Activated CD4-positive, alpha-beta T cell treated with anti-CD3 and anti-CD28 coated beads, Interleukin-2, Interleukin-4, amounts not matched to agents 100 ng/mL and 50 ng/mL, durations not matched to agents 16 hours and 8 hours (primary cell): ENCODE measurements at regions not wholly inside any gene's neighbourhood (a gene's known extent, or its start where the extent isn't known, plus 50 kb on each side); places are given as distances from the start of the nearest gene placed in this dataset.
"Not testable (repeated sequence)": the region's sequence is repeated elsewhere in the genome, so short reads cannot be mapped to it uniquely, and the experiment has no call there.

Source experiments
- DNase-seq: peaks from one replicate; pipeline ENCODE4 v3.0.0-alpha.2; 2020; ENCODE audit warnings: low spot score

GRCh38 chr1:83511146-83511726, 487.7 kb downstream of the TTLL7 start:
- DNase-seq: no peak

- DNase-seq: no peak
These were observed 489.6 kb downstream of the TTLL7 start for GRCh38 chr1:83509301-83509781.

DNA sequence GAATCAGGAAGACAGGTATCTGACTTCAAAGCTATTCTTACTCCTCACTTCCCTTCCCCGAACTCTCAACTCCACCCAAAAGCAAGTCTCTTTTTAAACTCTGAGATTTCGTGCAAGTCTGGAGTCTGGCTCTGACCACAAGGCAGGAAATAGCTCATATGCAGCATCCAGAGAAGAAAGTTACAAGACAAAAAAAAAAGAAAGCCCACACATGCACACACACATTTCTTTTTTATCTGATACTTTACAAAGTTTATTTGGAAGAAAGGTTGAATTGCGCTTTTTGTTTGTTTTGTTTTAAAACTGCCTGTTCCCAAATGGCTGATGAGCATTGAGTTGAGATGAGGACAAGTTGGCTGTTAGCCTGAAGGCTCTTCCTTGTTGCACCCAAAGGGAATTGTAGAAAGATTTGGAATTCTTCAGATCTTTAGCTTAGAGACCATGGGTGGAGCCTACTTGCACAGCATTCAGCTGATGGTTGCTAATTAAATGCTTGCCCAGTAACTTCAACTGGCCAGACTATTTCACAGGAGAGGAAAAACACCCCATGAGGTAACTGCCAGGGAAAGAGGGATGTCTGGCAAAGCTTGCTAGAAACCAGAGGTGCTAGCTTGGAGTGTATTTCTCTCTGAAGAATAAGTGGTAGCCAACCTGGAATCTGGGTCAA, 490.3 kb downstream of the TTLL7 start:
- peak; percentile 79 for DNase-seq

GRCh38 chr1:83505148-83505547, 493.8 kb downstream of the TTLL7 start:
- no peak for DNase-seq

DNA sequence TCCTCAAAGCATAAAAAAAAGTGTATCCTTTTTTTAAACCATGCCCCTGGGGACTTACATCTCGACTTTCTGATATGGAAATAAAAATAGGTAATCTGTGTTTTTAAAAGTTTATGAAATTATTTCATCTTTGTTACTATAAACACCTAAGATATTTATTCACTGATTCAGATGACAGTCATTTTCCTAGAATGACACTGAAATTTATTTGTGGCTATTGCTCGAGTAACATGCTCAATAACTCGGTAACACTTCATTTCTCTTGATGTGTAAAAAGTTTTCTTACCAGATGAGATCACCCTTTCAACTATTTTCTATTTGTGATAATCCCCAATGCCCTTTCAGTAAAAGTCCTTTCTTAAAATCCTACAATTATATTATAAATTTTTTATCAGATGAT, 495.8 kb downstream of the TTLL7 start:
- DNase-seq: no peak

GRCh38 chr1:83500987-83501591, 497.8 kb downstream of the TTLL7 start:
- peak; percentile 47 for DNase-seq

DNA sequence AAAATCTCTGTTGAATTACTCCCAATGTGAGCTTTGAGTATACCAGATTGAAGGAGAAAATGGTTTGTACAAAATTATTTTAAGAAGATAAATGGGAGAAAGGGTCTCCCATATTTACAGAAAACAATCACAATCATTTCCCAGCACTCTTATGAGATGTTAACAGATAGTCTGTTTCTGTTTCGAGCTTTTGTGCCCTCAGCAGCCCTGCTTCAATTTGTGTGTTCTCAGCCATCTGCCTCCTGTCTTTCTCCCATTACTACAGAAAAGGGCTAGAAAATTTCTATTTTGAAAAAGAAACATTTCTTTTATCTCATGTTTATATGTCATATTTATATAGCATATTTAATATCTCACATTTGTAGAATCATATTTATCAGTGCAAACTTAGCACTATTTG, 498.4 kb downstream of the TTLL7 start:
- no peak for DNase-seq

DNA sequence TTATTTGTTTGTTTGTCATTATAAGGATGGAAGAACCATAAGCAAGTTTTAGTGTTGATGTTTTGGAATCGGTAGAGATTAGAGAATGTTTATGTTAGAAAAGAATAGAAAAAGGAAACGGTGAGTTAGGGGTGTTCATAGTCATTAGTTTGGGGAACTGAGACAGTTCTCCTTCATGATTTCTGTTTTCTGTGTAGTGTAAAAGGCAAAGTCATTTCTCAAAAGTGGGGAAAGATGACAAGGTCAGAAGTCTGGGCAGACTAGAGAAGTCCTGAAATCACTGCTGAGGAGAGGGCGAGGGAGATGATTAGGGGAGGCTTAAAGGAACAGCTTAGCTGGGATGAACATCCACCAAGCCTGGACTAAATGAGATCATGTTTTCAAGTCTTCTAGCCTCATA, 498.9 kb downstream of the TTLL7 start:
- DNase-seq: no peak

DNA sequence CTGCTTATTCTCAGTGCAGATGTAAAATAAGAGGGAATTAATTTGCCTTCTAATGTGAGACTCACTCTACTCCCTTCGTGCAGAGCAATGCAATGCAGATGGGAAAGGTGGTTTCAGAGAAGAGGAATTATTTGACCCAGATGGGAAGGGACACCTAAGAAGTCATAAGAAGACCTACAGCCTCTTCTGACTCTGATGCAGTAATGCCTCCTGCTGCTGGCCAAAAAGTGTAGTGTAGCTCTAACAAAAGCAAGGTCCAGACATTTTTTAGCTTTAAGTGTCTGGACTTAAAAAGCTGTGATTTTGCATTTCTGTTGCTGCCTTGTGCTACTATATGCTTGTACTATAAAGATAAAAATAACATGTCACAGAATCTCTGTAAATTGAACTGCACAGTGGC, 501.4 kb downstream of the TTLL7 start:
- no peak for DNase-seq

- DNase-seq: no peak
These were observed 503.4 kb downstream of the TTLL7 start for GRCh38 chr1:83495560-83495959.

DNA sequence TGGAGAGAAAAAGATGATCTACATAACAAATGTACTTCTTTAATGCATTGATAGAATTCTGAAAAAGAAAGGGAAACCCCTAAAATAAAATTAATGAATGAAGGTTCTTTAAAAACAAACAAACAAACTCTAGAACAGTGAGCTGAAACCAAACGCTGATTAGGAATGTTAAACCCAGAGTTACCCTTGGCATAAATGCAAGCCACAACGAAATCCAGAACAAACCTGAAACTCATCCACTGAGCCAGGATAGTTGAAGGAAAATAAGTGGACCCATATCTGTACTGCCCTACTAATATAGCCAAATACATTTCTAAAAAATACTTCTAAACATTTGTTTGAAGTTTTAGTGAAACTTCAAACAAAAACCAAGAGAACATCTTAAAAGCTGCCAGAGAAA, 505.3 kb downstream of the TTLL7 start:
- no peak for DNase-seq

GRCh38 chr1:83491930-83492329, 507.0 kb downstream of the TTLL7 start:
- DNase-seq: no peak

DNA sequence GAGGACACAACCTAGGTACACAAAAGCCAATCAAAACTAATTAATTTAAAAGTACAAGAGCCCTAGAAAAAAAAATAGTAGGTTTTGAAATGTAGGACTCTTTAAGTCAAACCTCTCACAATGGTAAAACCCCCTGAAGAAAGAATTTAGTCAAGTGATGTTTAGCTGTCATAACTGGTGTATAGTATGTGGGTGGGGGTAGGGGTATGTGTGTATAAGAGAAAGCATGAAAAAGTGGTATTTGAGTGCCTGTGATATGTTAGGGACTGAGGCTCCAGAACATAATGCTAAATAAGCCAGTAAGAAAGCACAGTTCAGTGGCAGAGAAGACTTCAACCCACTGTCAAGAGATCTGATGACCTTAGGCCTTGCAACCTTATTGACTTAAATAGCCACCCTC, 507.9 kb downstream of the TTLL7 start:
- DNase-seq: no peak

- DNase-seq: peak; percentile 50
These were observed 510.8 kb downstream of the TTLL7 start for GRCh38 chr1:83488105-83488504.

- not testable (repeated sequence) for DNase-seq
These were observed 511.5 kb downstream of the TTLL7 start for GRCh38 chr1:83487460-83487859.

GRCh38 chr1:83485314-83486019, 513.5 kb downstream of the TTLL7 start:
- DNase-seq: not testable (repeated sequence)

- not testable (repeated sequence) for DNase-seq
These were observed 517.6 kb downstream of the TTLL7 start for GRCh38 chr1:83481284-83481683.

GRCh38 chr1:83479591-83480239, 519.2 kb downstream of the TTLL7 start:
- not testable (repeated sequence) for DNase-seq

DNA sequence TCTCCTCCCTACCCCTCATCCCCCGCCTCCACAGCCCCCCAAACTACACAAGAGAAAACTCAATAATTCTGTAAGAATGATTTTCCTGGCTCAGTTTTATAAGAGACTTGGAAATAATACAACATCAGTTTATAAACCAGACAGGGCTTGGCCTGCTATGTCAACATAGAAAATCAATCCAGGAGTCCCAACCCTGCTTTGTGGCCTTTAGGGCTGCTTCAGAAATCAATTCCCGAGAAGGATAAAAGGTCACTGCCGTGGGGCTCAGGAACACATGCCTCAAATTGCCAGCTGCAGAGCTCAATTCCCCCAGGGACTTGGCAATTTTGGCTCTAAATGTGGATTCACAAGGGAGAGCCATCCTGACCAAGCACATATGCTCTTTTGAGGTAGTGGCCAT, 520.8 kb downstream of the TTLL7 start:
- DNase-seq: not testable (repeated sequence)

DNA sequence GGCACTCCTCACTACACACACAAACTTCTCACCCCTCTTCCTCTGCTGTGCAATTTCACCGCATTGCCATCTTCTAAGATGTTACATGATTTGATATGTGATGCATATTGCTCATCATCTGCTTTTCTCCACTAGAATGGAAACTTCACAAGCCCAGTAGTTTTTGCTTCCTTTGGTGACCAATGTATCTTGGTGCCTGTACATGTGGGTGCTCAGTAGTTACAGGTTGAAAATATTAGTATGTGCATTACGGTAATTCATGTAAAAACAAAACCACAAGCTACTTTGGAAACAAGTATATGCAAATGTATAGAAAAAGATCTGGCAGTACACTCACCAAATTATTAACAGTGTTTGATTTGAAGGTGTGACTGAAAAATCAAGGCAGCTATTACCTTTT, 522.4 kb downstream of the TTLL7 start:
- peak; percentile 19 for DNase-seq

DNA sequence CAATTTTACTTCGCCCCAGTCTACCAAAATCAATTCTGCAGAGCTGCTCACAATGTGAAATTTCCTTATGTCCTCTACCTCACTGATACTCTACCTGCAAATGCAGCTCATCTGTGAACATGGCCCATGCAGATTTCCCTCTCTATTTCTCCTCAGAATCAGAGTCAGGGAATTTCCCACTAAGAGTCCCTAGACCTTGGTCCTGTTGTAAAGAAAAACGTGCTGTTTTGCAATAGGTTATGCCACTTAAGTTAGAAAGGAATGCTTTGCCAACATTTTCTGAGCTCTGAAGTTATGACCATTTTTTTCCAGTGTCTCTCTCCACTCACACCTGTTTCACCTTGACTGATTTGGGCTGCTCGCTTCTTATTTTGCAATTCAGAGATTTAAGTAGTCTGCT, 524.0 kb downstream of the TTLL7 start:
- DNase-seq: not testable (repeated sequence)

DNA sequence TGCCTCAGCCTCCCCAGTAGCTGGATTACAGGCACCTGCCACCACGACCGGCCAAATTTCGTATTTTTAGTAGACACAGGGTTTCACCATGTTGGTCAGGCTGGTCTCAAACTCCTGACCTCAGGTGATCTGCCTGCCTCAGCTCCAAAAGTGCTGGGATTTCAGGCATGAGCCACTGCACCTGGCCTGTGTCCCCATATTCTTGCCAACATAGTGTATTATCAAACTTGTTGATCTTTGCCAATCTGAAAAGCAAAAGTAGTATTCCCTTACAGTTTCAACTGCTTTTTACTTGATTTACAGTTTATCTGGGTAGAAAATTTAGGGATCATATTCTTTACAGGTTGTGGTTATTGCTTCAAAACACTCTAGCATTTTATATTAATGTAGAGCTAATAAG, 524.9 kb downstream of the TTLL7 start:
- not testable (repeated sequence) for DNase-seq
